ENCODE measurements at regions not wholly inside any gene's neighbourhood (a gene's known extent, or its start where the extent isn't known, plus 50 kb on each side); places are given as distances from the start of the nearest gene placed in this dataset.

- TF ChIP-seq ZNF462 (CRISPR knock-in tag; IDR thresholded peaks at IDR 0.05) = no peak
- no peak for TF ChIP-seq JUNB (IDR thresholded peaks at IDR 0.05; ENCODE audit: unreplicated experiment)
- TF ChIP-seq NANOG (IDR thresholded peaks at IDR 0.05; ENCODE audit: borderline replicate concordance) = no peak
Observed at GRCh38 chr16:6207580-6207979, 1110.0 kb upstream of the EEF2KMT start (continued).

GRCh38 chr16:6207124-6207523, 1109.5 kb upstream of the EEF2KMT start:
- Mint-ChIP-seq H3K4me3 (no peak overlapping the region), H3K27ac (0 out of 2 replicates have a peak overlapping the region, but pooled peaks have one; percentile 37), H3K27me3 (ENCODE audit: insufficient read depth, low read depth, poor library complexity) (peaks cover 1% of the 10 kb centered on the region), H3K4me1 (peaks cover 31% of the 10 kb centered on the region), H3K36me3 (ENCODE audit: low read depth) (peaks cover 10% of the 10 kb centered on the region), H3K9me3 (peaks cover 10% of the 10 kb centered on the region; the same call in 2 of the 3 replicates)
- H3F3A ChIP-seq (replicated peaks; ENCODE audit: low read depth) = no peaks in the 10 kb centered on the region
- H3K4me3 ChIP-seq = no peak overlapping the region
- H3K27me3 ChIP-seq (ENCODE audit: insufficient read depth) = no peaks in the 10 kb centered on the region
- no peaks in the 10 kb centered on the region; the same call in 1 of the 2 replicates for H3K36me3 ChIP-seq (ENCODE audit: insufficient read depth)
- H3K4me1 ChIP-seq (ENCODE audit: insufficient read depth) = no peaks in the 10 kb centered on the region
- ATAC-seq (no peak; the same call in 2 of the 3 replicates), DNase-seq (ENCODE audit: low spot score) (no peak)
- no peak overlapping the region for H3K4me2 ChIP-seq
- H3K79me2 ChIP-seq (replicated peaks; ENCODE audit: insufficient read depth) = no peaks in the 10 kb centered on the region
- no peak overlapping the region for H3K27ac ChIP-seq (ENCODE audit: low read depth)
- H3K9me2 ChIP-seq (ENCODE audit: insufficient read depth) = no peaks in the 10 kb centered on the region
- no peaks in the 10 kb centered on the region for H4K20me1 ChIP-seq (replicated peaks; ENCODE audit: insufficient read depth)
- H2AFZ ChIP-seq = no peak overlapping the region
- TF ChIP-seq STAT1 (IDR thresholded peaks at IDR 0.05; ENCODE audit: unreplicated experiment) = no peak
- TF ChIP-seq ZNF462 (CRISPR knock-in tag; IDR thresholded peaks at IDR 0.05) = no peak
- TF ChIP-seq CREB1 (CRISPR knock-in tag; IDR thresholded peaks at IDR 0.05; ENCODE audit: low read depth) = no peak
- TF ChIP-seq REST (IDR thresholded peaks at IDR 0.05; ENCODE audit: unreplicated experiment) = no peak
